Thyroid gland (tissue), 4 donors: ENCODE measurements at regions not wholly inside any gene's neighbourhood (a gene's known extent, or its start where the extent isn't known, plus 50 kb on each side); places are given as distances from the start of the nearest gene placed in this dataset.

Source experiments
- POLR2A ChIP-seq, 2 donors: fragments of 450-650 bp; IDR thresholded peaks; one replicate each; pipeline ENCODE4 v1.6.1; 2017; ENCODE audit warnings: antibody characterized with exemption in 2 of 2, mild to moderate bottlenecking in 2 of 2, moderate library complexity in 1 of 2
- TF ChIP-seq, protein P1 (sequence below), 6 experiments: fragments of 200-600 bp in 3 of 6; fragments of 450-650 bp in 3 of 6; sonication (generic) in 3 of 6; IDR thresholded peaks; one replicate each; pipeline ENCODE4 v1.5.1; 2016 to 2019; ENCODE audit warnings: antibody characterized with exemption in 6 of 6, mild to moderate bottlenecking in 2 of 6, inconsistent platforms in 1 of 6, moderate library complexity in 1 of 6

DNA sequence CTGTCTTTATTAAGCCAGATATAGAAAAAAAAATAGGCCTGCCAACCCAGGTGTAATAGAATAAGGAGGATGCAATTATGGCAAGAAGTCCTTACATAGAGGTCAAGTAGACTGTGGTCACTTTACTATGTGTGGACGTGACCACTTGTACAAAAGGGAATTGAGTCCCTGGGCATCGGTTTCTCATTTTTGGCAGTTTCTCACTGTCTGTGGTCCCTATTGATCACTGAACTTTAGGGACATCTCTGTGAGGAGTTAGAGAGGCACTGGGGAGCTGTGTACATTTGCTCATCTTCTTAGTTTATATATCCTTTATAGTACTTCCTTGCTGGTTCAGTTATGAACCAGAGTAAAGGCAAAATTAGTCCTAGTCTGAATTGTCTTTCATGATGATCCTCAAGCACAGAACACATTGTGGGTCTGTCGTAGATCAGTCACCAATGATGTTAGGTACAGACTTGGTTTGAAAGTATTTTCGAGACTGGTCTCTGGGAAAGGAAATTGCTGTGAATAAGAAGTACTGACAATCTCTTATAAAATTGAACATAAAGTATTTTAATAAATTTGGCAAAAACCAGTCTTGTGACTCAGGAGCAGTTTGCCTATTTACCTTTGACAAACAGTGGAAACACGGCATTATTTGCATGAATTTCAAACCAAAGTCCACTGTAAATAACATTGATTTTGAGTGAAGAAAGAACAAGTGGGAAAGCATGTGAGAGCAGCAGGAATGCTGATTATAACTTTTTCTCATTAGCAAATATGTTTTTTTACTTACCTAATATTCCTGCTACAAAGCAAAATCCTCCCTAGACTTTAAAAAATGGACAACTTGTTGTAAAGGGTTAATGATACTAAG is 218.9 kb upstream of the DPH6 start:
- TF ChIP-seq, protein P1, sequence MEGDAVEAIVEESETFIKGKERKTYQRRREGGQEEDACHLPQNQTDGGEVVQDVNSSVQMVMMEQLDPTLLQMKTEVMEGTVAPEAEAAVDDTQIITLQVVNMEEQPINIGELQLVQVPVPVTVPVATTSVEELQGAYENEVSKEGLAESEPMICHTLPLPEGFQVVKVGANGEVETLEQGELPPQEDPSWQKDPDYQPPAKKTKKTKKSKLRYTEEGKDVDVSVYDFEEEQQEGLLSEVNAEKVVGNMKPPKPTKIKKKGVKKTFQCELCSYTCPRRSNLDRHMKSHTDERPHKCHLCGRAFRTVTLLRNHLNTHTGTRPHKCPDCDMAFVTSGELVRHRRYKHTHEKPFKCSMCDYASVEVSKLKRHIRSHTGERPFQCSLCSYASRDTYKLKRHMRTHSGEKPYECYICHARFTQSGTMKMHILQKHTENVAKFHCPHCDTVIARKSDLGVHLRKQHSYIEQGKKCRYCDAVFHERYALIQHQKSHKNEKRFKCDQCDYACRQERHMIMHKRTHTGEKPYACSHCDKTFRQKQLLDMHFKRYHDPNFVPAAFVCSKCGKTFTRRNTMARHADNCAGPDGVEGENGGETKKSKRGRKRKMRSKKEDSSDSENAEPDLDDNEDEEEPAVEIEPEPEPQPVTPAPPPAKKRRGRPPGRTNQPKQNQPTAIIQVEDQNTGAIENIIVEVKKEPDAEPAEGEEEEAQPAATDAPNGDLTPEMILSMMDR (IDR thresholded peaks at IDR 0.05) = no peak
- no peak for TF ChIP-seq POLR2A (IDR thresholded peaks at IDR 0.05)
